Keratinocyte (primary cell): ENCODE measurements at regions not wholly inside any gene's neighbourhood (a gene's known extent, or its start where the extent isn't known, plus 50 kb on each side); places are given as distances from the start of the nearest gene placed in this dataset.

Source experiments
- CTCF ChIP-seq, 3 experiments: IDR thresholded peaks in 1 of 3; conservative IDR thresholded peaks in 1 of 3; optimal IDR thresholded peaks in 1 of 3; 2 replicates in 2 of 3; 3 replicates in 1 of 3; pipeline versions ENCODE3 to v1.5.1; 2011; ENCODE audit warnings: low read length in 3 of 3, mild to moderate bottlenecking in 3 of 3, moderate library complexity in 2 of 3, control low read depth in 1 of 3, inconsistent platforms in 1 of 3; ENCODE audit not compliant: insufficient read depth in 2 of 3; ENCODE audit errors: extremely low read depth in 1 of 3
- EZH2 ChIP-seq: IDR thresholded peaks from one replicate; pipeline ENCODE4 v1.6.1; 2012; ENCODE audit warnings: inconsistent platforms, mild to moderate bottlenecking, low read length, moderate library complexity

- no peak for TF ChIP-seq CTCF (optimal IDR thresholded peaks at IDR 0.05 in 1 of 3, IDR thresholded peaks at IDR 0.05 in 1 of 3, conservative IDR thresholded peaks at IDR 0.05 in 1 of 3; ENCODE audit: extremely low read depth in 1 of 3, insufficient read depth in 2 of 3, low read length in 3 of 3)
- no peak for TF ChIP-seq EZH2
Measured at GRCh38 chr12:85527192-85527591, 247.2 kb downstream of the ALX1 start.
